HG03342 (cell line): ENCODE measurements at regions not wholly inside any gene's neighbourhood (a gene's known extent, or its start where the extent isn't known, plus 50 kb on each side); places are given as distances from the start of the nearest gene placed in this dataset.

Experiments
- ATAC-seq: cut with Tn5 transposase; IDR thresholded peaks from one replicate; pipeline ENCODE4 v1.9.1; 2021; ENCODE audit warnings: mild to moderate bottlenecking, moderate library complexity; ENCODE audit not compliant: unreplicated experiment

DNA sequence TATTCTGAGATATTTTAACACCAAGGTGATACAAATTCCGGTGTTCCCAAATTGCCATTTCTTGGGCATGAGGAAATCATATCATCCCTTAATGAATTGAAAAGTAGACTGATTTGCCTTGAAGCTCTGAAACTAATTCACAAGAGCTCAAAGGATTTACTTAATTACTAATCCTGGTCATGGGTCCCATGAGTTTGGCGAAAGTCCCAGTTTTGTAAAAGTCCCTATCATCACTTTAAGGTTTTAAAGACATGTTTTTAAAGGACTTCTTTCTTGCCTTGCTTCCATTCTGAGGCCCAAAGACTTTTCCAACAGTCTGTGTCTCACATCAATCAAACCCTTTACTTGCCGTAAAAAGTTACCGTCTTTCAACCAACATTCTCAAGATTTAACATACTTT is 377.9 kb downstream of the DNAJB9 start:
- ATAC-seq: no peak

DNA sequence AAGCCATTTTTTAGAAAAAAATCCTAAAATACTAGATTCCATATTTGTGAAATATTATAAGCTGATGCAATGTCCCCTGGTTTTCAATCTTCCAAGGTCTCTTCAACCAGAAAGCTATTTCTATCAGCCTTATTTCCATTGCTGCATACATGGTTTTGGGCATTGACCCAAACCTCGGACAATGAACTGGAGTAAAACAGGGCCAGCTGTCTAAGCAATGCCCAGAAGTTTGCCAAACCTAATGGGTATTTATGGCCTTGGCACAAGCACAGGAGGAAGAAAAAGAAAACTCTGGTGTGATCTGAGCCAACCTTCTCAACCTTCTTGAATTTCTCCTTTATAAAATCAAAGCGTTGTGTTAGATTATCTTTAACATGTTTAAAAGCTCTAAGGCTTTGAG is 402.3 kb downstream of the DNAJB9 start:
- no peak for ATAC-seq

DNA sequence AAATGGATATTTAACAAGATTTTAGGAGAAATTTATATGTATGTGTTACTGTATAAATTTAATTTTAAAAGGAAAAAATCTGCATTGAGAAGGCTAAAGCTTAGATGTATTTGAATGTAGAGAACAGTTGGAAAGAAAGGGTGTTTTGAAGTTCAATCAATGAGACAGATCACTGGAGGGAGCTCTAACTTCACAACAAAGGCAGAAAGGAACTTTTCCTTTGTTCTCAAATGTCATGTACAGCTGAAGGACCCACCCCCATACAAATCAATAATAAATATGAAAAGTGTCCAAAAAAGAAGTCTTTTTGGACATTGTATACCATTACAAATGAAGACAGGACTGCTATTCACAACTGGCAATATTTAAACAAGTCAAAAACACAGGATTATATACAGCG is 403.4 kb downstream of the DNAJB9 start:
- ATAC-seq: no peak

DNA sequence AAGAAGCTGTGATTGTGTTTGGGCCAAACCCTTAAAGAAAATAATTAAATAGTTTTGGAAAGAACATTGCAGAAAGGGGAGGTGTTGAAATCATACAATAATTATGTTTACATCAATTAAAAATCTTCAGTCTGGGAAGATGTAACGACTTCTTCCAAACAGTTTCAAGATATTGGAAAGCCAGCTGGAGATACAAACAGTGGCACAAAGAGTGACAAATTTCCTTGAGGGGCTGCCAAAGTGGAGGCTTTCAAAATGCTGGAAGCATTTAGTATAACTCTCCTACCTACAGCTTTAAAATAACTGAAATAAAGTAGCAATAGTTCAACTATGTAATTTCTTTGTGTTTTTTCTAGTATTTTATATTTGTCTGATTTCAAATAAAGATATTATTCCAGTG is 405.0 kb downstream of the DNAJB9 start:
- no peak for ATAC-seq

DNA sequence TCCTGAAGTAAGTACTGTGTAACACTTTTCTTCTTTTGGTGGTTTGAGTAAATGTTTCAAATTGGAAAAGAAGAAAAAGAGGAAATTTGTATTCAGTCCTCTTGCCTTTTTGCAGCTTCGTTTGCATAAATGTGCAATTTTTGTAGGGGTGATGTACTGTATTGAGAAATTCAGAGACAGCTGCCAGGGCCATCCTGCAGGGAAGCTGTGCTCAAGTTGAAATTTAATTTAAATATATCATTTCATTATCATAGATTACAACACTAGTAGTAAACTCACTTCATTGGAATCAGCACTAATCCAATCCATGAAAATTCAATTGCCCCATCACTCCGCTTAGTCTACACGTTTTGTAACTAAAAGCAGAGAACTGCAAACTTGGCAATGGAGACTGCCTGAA is 415.4 kb downstream of the DNAJB9 start:
- no peak for ATAC-seq

DNA sequence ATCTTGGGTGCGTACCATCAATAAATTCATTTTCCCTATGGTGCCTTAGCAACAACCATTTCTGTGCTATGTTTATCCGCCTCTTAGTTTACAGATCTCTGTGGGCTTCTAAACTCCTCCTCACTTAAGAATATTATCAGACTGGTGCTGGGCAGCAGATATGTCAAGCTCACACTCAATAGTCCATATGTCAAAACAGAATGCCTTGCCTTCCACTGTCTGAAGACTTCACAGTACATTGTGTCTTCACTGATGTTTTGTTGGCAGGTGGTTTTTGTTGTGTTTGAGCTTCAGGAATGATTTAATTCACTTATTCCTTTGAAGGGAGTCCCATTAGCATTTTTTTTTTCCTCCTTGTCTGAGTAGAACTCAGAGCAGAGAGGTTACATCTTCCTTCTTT is 419.6 kb downstream of the DNAJB9 start:
- ATAC-seq: no peak

DNA sequence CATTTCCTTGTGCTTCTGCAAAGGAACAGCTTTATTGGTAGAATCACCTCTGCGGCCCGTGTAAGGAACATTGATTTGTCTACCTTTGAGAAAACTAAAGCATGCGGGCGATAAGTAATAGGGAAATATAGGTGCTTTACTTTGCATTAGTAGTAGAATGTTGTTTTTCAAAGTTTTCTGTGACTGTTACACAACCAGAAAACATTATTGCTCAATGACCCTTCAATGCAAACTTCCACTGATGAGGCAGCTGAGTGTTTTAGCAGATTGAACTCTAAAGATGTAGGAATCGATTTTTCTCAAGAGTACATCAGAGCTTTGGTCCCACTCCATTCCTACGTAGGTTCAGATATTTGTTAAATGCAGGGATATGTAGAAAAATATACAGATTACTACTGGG is 427.8 kb downstream of the DNAJB9 start:
- no peak for ATAC-seq

DNA sequence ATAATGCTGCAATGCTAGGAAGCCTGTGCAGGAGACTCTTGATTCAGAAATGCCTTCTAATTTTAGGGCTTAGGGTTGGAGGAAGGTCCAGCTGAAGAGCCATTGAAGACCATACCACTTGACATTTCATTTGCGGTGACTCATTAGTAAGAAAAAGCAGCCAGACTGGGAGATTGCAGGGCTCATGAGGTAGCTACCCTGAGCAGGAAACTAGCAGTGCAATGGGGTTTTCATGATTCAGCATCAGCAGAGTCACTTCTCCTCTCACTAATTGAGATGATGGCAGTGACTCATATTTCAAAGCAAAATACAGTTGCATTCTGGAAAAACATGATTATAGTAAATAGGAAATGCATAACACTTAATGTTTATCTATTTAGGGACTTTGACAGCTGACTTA is 434.1 kb downstream of the DNAJB9 start:
- ATAC-seq: no peak

DNA sequence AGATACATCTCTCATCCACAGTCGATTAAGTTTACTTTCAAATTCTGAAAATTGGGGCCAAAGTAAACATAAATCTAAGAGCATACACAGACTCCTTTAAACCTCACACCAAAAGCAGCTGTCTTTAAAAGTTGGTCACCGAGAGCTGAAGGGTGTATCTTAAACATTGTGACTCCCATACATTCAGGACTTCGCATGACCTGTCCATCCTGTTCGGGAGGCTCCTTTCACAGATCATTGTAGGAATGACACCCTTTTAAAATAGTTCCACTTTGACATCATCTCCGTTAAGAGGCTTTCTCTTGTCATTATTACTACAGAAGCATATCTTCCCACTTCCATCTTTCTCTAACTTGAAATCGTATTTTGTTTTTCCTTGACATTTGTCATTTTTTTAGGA is 440.0 kb downstream of the DNAJB9 start:
- ATAC-seq: no peak

DNA sequence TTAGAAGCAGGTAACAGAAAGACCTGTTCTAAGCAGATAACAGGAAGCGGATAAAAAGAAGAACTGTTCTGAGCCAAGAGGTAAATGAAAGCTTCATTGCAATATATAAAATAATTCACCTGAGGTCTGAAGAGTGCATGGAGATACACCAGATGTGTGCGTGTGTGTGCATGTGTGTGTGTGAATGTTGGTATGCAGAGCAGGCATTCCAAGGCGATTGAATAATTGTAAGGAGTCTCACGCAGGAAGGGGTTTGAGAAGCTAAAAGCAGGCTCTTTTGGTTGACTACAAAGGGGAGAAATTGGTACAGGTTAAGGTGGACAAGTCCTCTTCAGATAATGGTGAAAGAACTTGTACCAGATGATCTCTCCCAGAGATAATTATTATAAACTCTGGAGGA is 450.6 kb downstream of the DNAJB9 start:
- no peak for ATAC-seq

DNA sequence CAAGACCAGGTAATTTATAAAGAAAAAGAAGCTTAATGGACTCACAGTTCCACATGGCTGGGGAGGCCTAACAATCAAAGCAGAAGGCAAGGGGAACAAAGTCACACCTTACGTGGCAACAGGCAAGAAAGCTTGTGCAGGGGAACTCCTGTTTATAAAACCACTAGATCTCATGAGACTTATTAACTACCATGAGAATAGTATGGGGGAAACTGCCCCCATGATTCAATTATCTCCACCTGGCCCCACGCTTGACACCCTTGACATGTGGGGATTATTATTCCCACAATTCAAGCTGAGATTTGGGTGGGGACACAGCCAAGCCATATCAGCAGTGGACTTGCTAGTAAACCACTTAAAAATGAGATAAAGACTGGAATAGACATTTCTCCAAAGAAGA is 451.7 kb downstream of the DNAJB9 start:
- no peak for ATAC-seq

DNA sequence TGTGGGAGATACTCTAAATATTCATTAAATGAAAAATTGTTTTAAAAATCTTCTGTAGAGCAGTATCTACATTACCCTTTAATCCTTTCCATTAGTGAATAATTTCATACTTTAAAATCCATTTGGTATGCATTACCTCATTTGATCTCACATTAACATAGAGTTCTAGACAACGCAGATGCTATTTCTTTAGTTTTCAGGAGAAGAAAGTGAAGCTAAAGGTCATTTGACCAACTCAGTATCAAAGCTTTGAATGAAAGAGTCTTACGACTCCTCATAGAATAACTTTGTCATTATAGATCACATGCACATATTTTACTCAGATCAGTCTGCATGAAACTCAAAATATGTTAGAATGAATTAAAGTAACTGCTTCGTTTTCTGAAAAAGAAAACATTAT is 460.2 kb downstream of the DNAJB9 start:
- ATAC-seq: no peak

DNA sequence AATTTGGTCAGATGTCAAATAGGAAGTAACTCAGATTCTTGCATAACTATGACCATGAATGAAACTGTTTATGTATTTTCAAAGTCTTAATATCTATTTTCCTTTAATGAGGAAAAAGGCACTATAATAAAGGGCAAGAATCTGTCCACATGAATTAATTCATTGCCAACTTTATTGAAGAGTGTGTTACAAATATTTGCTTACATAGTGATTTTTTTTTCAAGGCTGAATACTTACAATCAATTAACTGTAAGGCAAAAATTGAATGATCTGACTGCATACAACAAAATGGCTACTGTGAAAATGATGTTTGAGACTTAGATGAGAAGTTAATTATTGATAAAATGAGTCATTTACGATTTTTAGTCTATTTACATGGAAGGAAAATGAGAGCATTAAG is 475.0 kb downstream of the DNAJB9 start:
- ATAC-seq: no peak

DNA sequence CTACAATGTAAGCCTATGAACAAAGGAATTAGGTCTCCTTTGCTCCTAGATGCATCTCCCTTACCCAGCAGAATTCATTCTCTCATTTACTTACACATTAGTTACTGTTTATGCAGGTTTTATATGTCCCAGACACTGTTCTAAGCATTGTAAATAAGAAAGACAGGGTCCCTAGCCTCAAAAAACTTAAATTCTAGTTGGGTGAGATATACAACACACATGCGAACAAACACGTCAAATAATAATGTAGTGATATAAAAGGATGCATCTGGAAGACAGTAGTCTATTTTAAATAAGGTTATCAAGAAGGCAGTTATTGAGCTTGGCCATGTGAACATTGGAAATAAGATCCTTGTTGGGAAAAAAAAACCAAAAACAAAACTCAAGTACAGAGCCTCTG is 479.7 kb downstream of the DNAJB9 start:
- no peak for ATAC-seq

DNA sequence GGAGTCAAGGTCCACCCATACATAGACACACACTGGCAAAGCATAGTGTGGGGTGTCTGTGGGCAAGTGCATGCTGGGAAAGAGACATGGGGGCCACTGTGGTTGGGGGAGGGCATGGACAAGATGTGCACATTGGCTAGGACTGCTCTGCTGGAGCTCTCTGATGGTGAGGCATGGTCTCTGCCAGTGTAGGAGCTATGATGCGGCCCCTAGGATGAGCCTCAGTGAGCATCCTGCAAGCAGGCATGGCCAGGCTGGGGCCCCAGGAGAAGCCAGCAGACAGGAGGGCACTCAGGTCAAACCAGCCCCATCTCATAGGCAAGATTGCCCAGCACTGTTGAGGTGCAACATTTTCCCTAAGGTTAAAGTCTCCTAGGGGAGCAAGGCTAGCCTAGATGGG is 489.4 kb downstream of the DNAJB9 start:
- ATAC-seq: no peak

DNA sequence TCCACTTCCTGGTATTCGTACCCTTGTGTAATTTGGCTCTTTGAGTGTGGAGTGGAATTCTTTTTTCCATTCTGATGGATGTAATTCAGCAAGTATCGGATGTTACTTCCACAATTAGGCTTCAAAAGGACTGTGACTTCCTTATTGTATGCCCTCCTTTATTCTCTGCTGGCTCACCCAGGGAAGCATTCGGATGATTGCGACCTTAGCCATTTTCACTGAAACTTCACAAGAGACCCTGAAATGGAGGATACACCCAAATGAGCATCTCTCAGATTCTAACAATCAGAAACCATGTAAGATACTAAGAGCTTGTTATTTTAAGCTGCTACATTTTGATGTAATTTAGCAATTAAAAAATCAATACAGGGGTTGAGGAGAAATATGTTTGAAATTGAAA is 493.1 kb downstream of the DNAJB9 start:
- ATAC-seq: no peak

DNA sequence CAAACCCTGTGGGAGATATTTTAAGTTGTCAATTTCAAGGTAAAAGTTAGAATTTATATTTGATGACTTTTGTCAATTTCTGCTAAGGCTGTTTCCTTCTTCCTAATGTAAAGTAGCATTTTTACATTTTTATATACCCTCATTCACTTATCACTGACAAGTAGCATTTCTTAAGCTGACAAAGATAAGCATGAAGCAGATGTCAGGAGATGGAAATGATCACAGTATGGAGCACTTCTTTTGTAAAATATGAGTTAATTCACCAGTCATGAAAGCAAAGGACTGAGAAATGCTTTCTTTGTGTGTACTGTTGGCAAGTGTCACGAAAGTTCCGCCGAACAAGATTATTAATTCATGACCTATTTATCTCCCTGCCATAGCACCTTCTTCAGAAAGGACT is 503.9 kb downstream of the DNAJB9 start:
- no peak for ATAC-seq

DNA sequence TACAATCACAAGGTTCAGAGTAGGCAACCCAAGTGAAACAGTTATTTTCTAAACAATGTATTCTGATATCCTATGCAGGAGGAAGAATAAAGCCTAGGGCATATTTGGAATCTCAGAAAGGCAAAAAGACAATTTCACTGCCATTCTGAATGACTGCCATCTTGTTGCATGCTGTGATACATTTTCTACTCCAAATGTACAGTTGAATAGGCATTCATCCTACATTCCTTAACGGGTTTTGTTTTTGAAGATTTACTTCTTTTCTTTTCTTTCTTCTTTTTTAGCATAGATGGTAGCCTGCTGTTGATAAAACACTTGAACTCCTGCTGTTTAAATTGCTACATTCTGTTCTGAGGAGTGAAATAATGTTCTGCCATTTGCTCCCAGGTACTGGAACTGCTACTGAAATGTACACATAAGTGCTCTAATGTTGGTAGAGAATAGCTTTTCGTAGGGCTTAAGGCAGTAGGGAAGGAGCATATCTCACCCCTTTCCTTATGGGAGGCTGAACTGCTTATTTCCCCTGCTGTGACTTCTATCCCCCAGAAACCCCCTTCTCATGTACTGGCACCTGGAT is 506.8 kb downstream of the DNAJB9 start:
- no peak for ATAC-seq

DNA sequence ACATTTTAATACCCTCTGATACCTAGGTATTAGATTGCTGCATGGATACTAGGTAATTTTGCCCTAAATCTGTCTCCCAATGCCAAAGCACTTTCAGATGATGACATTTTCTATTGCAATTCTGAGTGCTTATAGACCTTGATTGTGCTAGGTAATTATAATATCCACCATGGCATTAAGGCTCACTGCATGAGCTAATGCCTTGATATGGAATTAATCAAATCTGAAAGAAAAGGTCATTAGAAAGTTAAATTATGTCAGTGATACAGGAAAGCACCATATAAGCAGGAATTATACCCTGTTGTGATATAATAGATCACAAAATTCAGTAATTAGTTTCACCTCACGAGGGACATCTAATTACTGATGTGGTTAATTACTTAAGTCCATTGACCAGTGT is 521.4 kb downstream of the DNAJB9 start:
- no peak for ATAC-seq

DNA sequence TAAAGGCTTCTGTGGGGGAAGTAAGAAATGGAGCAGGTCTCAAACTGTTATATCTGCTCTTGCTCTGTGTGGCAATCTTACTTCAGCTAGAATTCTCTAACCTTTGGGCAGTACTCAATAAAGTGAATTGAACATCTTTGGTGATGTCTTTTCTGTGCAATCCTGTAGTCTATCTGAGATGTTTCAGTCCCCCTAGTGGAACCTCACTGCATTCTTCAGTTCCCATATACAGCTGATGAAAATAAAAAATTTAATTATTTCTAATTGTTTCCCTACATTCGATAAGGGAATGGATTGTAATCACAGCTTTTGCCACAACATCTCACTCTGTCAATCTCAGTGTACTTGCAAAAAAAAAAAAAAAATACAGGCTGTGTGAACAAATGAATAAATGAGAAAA is 522.6 kb downstream of the DNAJB9 start:
- peak; percentile 44 for ATAC-seq

DNA sequence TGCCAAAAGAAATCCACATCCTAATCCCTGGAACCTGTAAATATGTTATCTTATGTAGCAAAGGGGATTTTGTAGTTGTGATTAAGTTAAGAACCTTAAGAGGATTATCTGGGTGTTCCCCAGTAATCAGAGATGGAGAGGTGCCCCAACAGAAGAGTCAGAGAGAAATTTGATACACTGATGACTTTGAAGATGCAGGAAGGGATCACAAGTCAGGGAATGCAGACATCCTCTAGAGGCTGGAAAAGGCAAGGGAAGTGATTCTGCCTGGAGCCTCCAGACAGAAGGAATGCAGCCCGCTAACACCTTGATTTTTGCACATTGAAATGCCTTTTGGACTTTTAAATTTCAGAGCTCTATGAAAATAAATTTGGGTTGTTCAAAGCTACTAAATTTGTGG is 531.7 kb downstream of the DNAJB9 start:
- ATAC-seq: no peak

DNA sequence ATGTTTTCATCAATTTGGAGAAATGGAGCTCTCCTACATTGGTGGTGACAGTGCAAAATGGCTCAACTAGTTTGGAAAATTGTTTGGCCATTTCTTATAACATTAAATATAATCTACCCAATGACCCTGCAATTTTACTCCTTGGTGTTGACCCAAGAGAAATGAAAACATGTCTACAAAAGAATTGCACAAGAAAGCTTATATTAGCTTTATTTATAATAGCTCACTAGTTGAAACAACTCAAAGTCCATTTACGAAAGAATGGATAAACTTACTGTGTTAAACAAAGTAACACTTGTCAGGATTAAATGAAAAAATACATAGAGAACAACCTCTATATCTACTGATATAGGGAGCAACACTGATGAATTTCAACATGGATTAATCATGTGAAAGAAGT is 539.9 kb downstream of the DNAJB9 start:
- no peak for ATAC-seq

DNA sequence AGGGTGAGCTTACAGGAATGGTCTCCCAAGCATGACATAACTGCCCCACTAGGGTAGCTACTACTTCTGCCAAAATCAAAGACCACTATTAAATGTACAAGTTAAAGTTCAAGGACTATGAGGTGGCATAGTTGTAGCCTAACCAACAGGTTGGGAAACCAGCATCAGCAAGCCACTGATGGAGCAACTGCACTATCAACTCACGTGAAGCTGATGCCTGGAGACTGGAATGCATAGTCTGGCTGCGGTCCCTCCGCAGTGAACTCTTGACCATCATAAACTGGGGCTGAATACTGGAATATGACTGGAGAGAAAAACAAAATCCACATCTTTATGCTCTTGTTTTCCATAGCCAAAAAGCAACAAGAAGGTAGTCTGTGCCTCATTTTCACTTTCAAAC is 541.4 kb downstream of the DNAJB9 start:
- no peak for ATAC-seq
